ENCODE measurements at regions not wholly inside any gene's neighbourhood (a gene's known extent, or its start where the extent isn't known, plus 50 kb on each side); places are given as distances from the start of the nearest gene placed in this dataset.

DNA sequence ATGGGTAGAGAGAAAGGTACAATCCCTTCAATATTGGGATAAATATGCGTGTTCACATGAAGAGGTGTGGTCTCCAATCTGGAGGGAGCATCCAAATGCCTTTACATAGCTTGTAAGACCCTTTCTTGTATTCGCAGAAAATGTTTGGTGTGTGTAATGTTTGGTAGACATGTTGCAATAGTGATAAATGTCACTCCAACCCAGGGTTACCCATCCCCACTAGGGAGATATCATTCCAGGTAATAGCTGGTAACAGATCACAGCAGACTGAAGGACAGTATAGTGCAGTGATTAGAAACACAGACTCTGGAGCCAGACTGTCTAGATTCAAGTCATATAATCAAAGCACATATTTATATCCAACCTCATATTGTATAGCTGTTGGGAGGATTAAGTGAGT is 733.6 kb upstream of the TBX3 start (continued):
- TF ChIP-seq, protein P1, sequence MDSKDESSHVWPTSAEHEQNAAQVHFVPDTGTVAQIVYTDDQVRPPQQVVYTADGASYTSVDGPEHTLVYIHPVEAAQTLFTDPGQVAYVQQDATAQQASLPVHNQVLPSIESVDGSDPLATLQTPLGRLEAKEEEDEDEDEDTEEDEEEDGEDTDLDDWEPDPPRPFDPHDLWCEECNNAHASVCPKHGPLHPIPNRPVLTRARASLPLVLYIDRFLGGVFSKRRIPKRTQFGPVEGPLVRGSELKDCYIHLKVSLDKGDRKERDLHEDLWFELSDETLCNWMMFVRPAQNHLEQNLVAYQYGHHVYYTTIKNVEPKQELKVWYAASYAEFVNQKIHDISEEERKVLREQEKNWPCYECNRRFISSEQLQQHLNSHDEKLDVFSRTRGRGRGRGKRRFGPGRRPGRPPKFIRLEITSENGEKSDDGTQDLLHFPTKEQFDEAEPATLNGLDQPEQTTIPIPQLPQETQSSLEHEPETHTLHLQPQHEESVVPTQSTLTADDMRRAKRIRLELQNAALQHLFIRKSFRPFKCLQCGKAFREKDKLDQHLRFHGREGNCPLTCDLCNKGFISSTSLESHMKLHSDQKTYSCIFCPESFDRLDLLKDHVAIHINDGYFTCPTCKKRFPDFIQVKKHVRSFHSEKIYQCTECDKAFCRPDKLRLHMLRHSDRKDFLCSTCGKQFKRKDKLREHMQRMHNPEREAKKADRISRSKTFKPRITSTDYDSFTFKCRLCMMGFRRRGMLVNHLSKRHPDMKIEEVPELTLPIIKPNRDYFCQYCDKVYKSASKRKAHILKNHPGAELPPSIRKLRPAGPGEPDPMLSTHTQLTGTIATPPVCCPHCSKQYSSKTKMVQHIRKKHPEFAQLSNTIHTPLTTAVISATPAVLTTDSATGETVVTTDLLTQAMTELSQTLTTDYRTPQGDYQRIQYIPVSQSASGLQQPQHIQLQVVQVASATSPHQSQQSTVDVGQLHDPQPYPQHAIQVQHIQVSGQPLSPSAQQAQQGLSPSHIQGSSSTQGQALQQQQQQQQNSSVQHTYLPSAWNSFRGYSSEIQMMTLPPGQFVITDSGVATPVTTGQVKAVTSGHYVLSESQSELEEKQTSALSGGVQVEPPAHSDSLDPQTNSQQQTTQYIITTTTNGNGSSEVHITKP (IDR thresholded peaks at IDR 0.05; ENCODE audit: partially characterized antibody), result no peak
- TF ChIP-seq CBFA2T3 (IDR thresholded peaks at IDR 0.05) (no peak), ZNF311 (CRISPR knock-in tag; IDR thresholded peaks at IDR 0.05) (no peak), ZNF696 (CRISPR knock-in tag; conservative IDR thresholded peaks at IDR 0.05) (no peak), STAG1 (CRISPR knock-in tag; IDR thresholded peaks at IDR 0.05; ENCODE audit: borderline replicate concordance) (no peak)
- TF ChIP-seq, protein P2, sequence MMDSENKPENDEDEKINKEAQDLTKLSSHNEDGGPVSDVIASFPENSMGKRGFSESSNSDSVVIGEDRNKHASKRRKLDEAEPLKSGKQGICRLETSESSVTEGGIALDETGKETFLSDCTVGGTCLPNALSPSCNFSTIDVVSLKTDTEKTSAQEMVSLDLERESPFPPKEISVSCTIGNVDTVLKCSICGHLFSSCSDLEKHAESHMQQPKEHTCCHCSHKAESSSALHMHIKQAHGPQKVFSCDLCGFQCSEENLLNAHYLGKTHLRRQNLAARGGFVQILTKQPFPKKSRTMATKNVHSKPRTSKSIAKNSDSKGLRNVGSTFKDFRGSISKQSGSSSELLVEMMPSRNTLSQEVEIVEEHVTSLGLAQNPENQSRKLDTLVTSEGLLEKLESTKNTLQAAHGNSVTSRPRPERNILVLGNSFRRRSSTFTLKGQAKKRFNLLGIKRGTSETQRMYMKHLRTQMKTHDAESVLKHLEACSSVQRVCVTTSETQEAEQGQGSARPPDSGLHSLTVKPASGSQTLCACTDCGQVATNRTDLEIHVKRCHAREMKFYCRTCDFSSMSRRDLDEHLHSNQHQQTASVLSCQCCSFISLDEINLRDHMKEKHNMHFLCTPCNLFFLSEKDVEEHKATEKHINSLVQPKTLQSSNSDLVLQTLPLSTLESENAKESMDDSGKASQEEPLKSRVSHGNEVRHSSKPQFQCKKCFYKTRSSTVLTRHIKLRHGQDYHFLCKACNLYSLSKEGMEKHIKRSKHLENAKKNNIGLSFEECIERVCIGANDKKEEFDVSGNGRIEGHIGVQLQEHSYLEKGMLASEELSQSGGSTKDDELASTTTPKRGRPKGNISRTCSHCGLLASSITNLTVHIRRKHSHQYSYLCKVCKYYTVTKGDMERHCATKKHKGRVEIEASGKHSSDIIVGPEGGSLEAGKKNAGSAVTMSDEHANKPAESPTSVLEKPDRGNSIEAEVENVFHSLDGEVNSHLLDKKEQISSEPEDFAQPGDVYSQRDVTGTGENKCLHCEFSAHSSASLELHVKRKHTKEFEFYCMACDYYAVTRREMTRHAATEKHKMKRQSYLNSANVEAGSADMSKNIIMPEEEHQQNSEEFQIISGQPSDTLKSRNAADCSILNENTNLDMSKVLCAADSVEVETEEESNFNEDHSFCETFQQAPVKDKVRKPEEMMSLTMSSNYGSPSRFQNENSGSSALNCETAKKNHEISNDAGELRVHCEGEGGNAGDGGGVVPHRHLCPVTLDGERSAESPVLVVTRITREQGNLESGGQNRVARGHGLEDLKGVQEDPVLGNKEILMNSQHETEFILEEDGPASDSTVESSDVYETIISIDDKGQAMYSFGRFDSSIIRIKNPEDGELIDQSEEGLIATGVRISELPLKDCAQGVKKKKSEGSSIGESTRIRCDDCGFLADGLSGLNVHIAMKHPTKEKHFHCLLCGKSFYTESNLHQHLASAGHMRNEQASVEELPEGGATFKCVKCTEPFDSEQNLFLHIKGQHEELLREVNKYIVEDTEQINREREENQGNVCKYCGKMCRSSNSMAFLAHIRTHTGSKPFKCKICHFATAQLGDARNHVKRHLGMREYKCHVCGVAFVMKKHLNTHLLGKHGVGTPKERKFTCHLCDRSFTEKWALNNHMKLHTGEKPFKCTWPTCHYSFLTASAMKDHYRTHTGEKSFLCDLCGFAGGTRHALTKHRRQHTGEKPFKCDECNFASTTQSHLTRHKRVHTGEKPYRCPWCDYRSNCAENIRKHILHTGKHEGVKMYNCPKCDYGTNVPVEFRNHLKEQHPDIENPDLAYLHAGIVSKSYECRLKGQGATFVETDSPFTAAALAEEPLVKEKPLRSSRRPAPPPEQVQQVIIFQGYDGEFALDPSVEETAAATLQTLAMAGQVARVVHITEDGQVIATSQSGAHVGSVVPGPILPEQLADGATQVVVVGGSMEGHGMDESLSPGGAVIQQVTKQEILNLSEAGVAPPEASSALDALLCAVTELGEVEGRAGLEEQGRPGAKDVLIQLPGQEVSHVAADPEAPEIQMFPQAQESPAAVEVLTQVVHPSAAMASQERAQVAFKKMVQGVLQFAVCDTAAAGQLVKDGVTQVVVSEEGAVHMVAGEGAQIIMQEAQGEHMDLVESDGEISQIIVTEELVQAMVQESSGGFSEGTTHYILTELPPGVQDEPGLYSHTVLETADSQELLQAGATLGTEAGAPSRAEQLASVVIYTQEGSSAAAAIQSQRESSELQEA (IDR thresholded peaks at IDR 0.05; ENCODE audit: low read depth), result no peak

Data from K562 (cell line).